ENCODE measurements at regions not wholly inside any gene's neighbourhood (a gene's known extent, or its start where the extent isn't known, plus 50 kb on each side); places are given as distances from the start of the nearest gene placed in this dataset.

- intact Hi-C loops (cut with DNase I) = no loop called here
- 87% methylated on average over 6 of the region's 6 CpGs for WGBS
- no peaks in the 10 kb centered on the region for H3K36me3 ChIP-seq
Observed at GRCh38 chr4:185088899-185089298, 54.2 kb upstream of the SLC25A4 start.

GRCh38 chr4:185090592-185090991 is 52.5 kb upstream of the SLC25A4 start:
- no peaks in the 10 kb centered on the region for H3K4me1 ChIP-seq (replicated peaks)
- H3K27me3 ChIP-seq (replicated peaks; ENCODE audit: insufficient read depth) = no peaks in the 10 kb centered on the region
- no peak overlapping the region for H3K27ac ChIP-seq
- intact Hi-C loops (cut with DNase I) = loop anchor here (10.0 kb wide), 1 partner anchor 346 kb away; no protein-coding TSS in a partner anchor
- no peak overlapping the region for H3K4me3 ChIP-seq
- TF ChIP-seq POLR2AphosphoS5 (IDR thresholded peaks at IDR 0.05) (no peak), CTCF (IDR thresholded peaks at IDR 0.05) (no peak), POLR2A (IDR thresholded peaks at IDR 0.05) (no peak)
- WGBS = 57% methylated on average over 1 of the region's 1 CpG
- no peak for DNase-seq (ENCODE audit: low spot score)
- no peaks in the 10 kb centered on the region for H3K36me3 ChIP-seq
- no peaks in the 10 kb centered on the region for H3K9me3 ChIP-seq

More at GRCh38 chr4:185088899-185089298, 54.2 kb upstream of the SLC25A4 start:
- no peak overlapping the region for H3K4me3 ChIP-seq
- no peak overlapping the region for H3K27ac ChIP-seq
- no peaks in the 10 kb centered on the region for H3K27me3 ChIP-seq (replicated peaks; ENCODE audit: insufficient read depth)
- no peaks in the 10 kb centered on the region for H3K4me1 ChIP-seq (replicated peaks)
- no peaks in the 10 kb centered on the region for H3K9me3 ChIP-seq
- no peak for DNase-seq (ENCODE audit: low spot score)
- TF ChIP-seq POLR2AphosphoS5 (IDR thresholded peaks at IDR 0.05) (no peak), CTCF (IDR thresholded peaks at IDR 0.05) (no peak), POLR2A (IDR thresholded peaks at IDR 0.05) (no peak)

GRCh38 chr4:185092535-185093197 is 50.4 kb upstream of the SLC25A4 start:
- TF ChIP-seq POLR2AphosphoS5 (IDR thresholded peaks at IDR 0.05) = no peak
- no peak for TF ChIP-seq POLR2A (IDR thresholded peaks at IDR 0.05)
- no peak for TF ChIP-seq CTCF (IDR thresholded peaks at IDR 0.05)
- no peak for DNase-seq (ENCODE audit: low spot score)
- intact Hi-C loops (cut with DNase I) = loop anchor here (10.0 kb wide), 1 partner anchor 348 kb away; no protein-coding TSS in a partner anchor
- WGBS = 90% methylated on average over 6 of the region's 6 CpGs
- Histone ChIP-seq H3K36me3 (no peaks in the 10 kb centered on the region), H3K9me3 (no peaks in the 10 kb centered on the region), H3K4me1 (replicated peaks) (no peaks in the 10 kb centered on the region), H3K27ac (no peak overlapping the region), H3K27me3 (replicated peaks; ENCODE audit: insufficient read depth) (no peaks in the 10 kb centered on the region), H3K4me3 (no peak overlapping the region)

Data from prostate gland (tissue), 2 donors.